Large intestine (tissue), 3 donors: ENCODE measurements at regions not wholly inside any gene's neighbourhood (a gene's known extent, or its start where the extent isn't known, plus 50 kb on each side); places are given as distances from the start of the nearest gene placed in this dataset.

ENCODE experiments used
- DNase-seq, 2 donors: peaks; one replicate each; pipeline versions ENCODE4 v3.0.0 to v3.0.0-alpha.2; 2013
- H3K27ac ChIP-seq: one replicate; pipeline ENCODE4 v1.5.1; 2013; ENCODE audit warnings: low read length
- H3K27me3 ChIP-seq: 2 replicates; pipeline ENCODE4 v1.6.1; 2013; ENCODE audit warnings: low read length; ENCODE audit not compliant: control insufficient read depth, insufficient read depth
- H3K36me3 ChIP-seq: 2 replicates; pipeline ENCODE4 v1.6.1; 2013; ENCODE audit warnings: low read length; ENCODE audit not compliant: control insufficient read depth, insufficient read depth
- H3K4me1 ChIP-seq: one replicate; pipeline ENCODE4 v1.6.1; 2013; ENCODE audit warnings: low read length; ENCODE audit not compliant: control insufficient read depth, insufficient read depth
- H3K4me3 ChIP-seq: one replicate; pipeline ENCODE4 v1.5.1; 2013; ENCODE audit warnings: low read length
- H3K9me3 ChIP-seq: one replicate; pipeline ENCODE4 v1.6.1; 2013; ENCODE audit warnings: mild to moderate bottlenecking, low read depth, low read length, moderate library complexity; ENCODE audit not compliant: control insufficient read depth
- WGBS: methylation state at CpG from one replicate; pipeline ENCODE4 v1.1.5; 2013; ENCODE audit warnings: low lambda C conversion rate; ENCODE audit not compliant: insufficient coverage; 5-methylcytosine and 5-hydroxymethylcytosine counted together

DNA sequence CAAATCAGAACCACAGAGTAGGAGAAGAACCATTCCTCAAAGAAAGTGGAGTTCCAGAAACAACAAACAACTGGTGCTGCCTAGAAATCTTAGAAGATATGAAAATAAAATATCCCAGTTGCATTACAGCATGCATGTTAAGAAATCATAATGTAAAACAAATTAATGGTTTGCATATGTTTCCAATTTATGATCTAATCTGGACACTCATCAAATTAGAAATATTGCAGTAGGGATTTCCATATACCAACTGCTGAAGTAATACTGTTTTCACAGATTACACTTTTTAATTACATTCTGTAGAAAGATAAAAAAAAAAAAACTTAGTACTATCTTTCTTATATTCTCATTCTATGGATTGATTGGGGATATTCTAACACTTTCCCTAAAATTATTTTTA, 1034.6 kb upstream of the C9orf72 start:
- H3K27ac ChIP-seq, result no peak overlapping the region
- no peak for DNase-seq
- no peaks in the 10 kb centered on the region for H3K9me3 ChIP-seq
- no peaks in the 10 kb centered on the region for H3K27me3 ChIP-seq
- H3K36me3 ChIP-seq, result no peaks in the 10 kb centered on the region
- H3K4me3 ChIP-seq, result no peak overlapping the region
- no peaks in the 10 kb centered on the region for H3K4me1 ChIP-seq

DNA sequence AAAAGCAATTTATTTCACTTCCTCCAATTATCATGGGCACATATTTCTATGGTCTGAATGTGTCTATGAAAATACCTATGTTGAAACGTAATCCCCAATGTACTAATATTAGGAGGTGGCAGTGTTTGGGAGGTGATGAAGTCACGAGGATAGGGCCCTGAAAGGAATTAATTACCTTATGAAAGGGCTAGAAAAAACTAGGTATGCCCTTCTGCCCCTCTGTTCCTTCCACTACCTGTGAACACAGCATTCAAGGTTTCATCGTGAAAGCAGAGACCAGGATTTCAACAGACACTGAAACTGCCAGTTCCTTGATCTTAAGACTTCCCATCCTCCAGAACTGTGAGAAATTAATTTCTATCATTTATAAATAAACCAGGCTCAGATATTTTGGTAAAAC, 1037.1 kb upstream of the C9orf72 start:
- DNase-seq, result no peak
- no peaks in the 10 kb centered on the region for H3K4me1 ChIP-seq
- no peak overlapping the region for H3K4me3 ChIP-seq
- H3K36me3 ChIP-seq, result no peaks in the 10 kb centered on the region
- no CpG with 5 or more reads among the region's 3 CpGs for WGBS
- H3K9me3 ChIP-seq, result no peaks in the 10 kb centered on the region
- H3K27me3 ChIP-seq, result no peaks in the 10 kb centered on the region
- H3K27ac ChIP-seq, result no peak overlapping the region

DNA sequence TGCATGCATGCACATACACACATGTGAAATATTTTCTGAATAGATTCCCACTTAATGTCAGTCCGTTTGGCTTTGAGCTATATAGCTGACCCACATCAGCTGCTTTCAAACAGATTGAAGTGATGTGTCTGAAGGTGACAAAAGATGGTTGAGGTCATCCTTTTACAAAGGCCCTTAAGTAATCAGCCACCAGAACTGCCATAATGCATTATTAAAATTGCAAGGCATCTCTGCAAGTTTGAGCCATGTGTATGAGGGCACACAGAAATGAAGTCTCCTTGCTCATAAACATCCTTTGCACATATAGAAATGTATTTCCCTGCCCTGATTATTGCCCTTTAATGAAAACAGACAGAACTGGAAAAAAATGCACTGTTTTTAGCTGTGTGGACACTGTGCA, 1043.0 kb upstream of the C9orf72 start:
- Histone ChIP-seq H3K9me3 (no peaks in the 10 kb centered on the region), H3K4me1 (no peaks in the 10 kb centered on the region), H3K36me3 (no peaks in the 10 kb centered on the region), H3K4me3 (no peak overlapping the region), H3K27ac (no peak overlapping the region), H3K27me3 (no peaks in the 10 kb centered on the region)
- no CpG with 5 or more reads among the region's 1 CpG for WGBS
- no peak for DNase-seq

DNA sequence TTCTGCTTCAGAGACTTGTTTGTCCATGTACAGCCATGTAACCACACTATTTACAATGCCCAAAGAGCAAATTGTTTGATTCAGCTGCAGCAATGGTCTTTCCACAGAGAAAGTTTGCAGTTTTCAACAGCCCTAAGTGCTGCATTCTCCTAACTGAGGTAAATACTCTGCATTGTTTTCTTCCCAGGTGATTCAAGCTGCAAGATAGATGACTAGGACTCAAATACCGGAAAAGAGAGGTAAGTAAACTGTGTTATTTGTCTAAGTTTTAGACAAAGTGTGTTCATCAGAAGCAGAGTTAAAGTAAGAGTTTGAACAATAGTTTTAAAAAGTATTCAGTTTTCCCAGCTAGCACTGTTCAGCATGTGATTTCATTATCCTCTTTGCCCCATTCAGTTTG, 1046.7 kb upstream of the C9orf72 start:
- H3K36me3 ChIP-seq, result no peaks in the 10 kb centered on the region
- no peaks in the 10 kb centered on the region for H3K27me3 ChIP-seq
- no peak overlapping the region for H3K27ac ChIP-seq
- H3K4me1 ChIP-seq, result no peaks in the 10 kb centered on the region
- no peaks in the 10 kb centered on the region for H3K9me3 ChIP-seq
- no peak for DNase-seq
- H3K4me3 ChIP-seq, result no peak overlapping the region
- WGBS, result 50% methylated on average over 1 of the region's 1 CpG

DNA sequence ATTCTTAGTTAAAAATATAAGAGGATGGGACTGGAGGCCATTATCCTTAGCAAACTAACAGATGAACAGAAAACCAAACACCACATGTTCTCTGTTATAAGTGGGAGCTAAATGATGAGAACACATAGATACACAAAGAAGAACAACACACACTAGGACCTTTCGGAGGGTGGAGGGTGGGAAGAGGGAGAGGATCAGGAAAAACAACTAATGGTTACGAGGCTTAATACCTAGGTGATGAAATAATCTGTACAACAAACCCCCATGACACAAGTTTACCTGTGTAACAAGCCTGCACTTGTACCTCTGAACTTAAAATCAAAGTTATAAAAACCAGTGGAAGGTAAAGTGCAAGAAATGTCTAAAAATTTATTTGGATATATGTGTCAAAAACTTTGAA, 1047.4 kb upstream of the C9orf72 start:
- Histone ChIP-seq H3K4me1 (no peaks in the 10 kb centered on the region), H3K36me3 (no peaks in the 10 kb centered on the region), H3K27me3 (no peaks in the 10 kb centered on the region), H3K4me3 (no peak overlapping the region), H3K27ac (no peak overlapping the region), H3K9me3 (no peaks in the 10 kb centered on the region)
- DNase-seq, result no peak
- no CpG with 5 or more reads among the region's 2 CpGs for WGBS

DNA sequence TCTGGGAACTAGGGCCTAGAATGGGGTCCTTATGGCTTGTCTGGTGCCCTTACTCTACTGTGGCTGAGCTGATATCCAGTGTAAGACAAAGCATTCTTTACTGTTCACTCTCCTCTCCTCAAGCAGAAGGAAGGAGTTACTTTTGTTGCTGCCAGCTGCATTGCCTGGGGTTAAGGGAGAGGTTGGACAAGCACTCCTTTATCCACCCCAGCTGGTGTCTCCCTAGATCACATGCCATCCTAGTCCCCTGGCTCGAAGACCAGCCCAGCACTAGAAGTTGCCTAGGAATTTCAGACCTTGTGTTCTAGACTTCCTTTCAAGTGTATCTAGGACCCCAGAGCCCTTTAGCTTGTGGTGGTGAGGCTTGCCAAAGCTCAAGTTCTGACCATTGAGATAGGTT, 1051.5 kb upstream of the C9orf72 start:
- no CpG with 5 or more reads among the region's 1 CpG for WGBS
- H3K36me3 ChIP-seq, result no peaks in the 10 kb centered on the region

DNA sequence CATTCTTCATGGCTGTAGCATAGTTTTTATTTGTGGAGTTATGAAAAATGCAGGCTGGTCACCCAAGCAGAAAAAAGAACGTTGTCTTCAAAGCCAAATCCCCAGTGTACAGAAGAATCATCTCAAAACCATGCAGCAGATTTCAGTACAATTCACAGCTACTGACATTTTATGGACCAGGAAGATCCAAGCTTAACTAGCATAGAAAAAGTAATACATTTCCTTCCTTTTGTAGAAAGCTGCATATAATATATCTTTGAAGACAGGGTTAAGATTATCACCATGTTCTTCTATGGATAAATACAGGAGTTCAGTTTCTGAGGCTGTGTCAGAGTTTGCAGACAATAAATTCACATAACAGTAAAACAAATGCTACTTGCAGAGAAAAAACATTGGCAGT, 1054.8 kb upstream of the C9orf72 start:
- Histone ChIP-seq H3K27me3 (no peaks in the 10 kb centered on the region), H3K4me3 (no peak overlapping the region), H3K27ac (no peak overlapping the region), H3K36me3 (no peaks in the 10 kb centered on the region), H3K9me3 (no peaks in the 10 kb centered on the region), H3K4me1 (no peaks in the 10 kb centered on the region)
- DNase-seq, result no peak
- no CpG with 5 or more reads among the region's 1 CpG for WGBS

More for the DNA sequence above, 1051.5 kb upstream of the C9orf72 start:
- Histone ChIP-seq H3K27ac (no peak overlapping the region), H3K27me3 (no peaks in the 10 kb centered on the region), H3K4me1 (no peaks in the 10 kb centered on the region), H3K4me3 (no peak overlapping the region), H3K9me3 (no peaks in the 10 kb centered on the region)
- DNase-seq, result no peak

DNA sequence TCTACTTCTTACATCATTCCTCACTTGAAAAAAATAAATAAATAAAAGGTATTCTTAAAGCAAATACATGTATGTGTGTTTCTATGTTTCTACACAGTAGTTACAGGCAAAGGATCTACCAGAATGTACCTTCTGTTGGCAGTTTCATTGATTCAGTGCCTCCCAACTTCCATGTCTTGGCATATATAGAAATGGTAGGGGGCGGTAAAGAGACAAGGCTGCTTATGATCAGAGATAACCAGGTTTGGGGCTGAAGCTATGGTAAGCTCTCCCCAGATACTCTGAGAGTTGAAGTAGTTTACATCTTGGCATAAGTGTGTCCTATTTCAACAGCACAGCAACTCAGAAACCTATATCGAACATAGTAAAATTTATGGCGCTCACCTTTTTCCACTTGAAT, 1075.4 kb upstream of the C9orf72 start:
- H3K4me1 ChIP-seq, result no peaks in the 10 kb centered on the region
- no CpG with 5 or more reads among the region's 3 CpGs for WGBS
- no peaks in the 10 kb centered on the region for H3K27me3 ChIP-seq
- no peaks in the 10 kb centered on the region for H3K9me3 ChIP-seq
- H3K36me3 ChIP-seq, result no peaks in the 10 kb centered on the region
- no peak overlapping the region for H3K4me3 ChIP-seq
- DNase-seq, result no peak
- no peak overlapping the region for H3K27ac ChIP-seq

DNA sequence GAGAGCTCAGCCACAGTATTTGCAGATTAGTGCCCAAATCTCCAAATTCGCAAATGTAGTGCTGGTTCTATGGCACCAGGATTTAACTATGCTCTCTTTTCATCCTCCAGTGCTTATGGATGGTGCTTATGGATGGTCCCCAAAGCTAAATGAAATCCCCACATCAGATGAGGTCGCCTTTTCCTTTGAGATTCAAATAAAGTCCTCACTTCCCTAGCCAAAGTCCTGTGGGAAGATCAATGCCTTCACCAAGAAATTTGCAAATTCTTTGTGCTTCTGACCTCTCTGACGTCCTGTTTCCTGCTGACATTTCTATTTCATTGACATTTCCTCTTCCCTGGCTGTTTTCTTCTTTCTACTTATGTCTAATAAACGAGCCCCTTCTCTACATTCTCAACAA, 1077.0 kb upstream of the C9orf72 start:
- no peak overlapping the region for H3K4me3 ChIP-seq
- H3K9me3 ChIP-seq, result no peaks in the 10 kb centered on the region
- no peak for DNase-seq
- no peaks in the 10 kb centered on the region for H3K4me1 ChIP-seq
- H3K27me3 ChIP-seq, result no peaks in the 10 kb centered on the region
- no peak overlapping the region for H3K27ac ChIP-seq
- WGBS, result 44% methylated on average over 2 of the region's 4 CpGs
- no peaks in the 10 kb centered on the region for H3K36me3 ChIP-seq

DNA sequence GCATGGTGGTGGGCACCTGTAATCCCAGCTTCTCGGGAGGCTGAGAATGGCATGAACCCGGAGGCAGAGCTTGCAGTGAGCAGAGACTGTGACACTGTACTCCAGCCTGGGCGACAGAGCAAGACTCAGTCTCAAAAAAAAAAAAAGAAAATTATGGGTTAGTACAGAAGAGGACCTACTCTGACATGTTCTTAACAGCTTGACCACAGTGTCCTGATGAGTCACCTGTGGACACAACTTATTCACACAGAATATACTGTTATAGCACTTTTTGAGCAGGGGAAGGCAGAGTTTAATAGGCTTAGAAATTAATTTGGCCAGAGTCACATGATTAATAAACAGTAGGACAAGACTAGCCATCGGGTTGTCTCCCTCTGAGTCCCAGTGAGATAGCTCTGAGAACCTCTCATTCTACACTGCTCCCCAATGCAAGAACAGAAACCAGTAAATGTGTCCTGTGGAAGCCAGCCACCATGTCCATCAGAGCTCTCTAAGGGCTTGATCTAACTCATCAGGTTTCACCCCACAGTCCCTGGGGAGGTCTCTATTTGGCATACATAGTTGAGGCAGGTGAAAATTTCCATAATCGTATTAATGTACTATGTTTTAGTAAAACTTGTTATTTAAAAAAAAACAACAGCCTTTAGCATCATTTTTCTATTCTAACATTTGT, 1077.9 kb upstream of the C9orf72 start:
- Histone ChIP-seq H3K27ac (no peak overlapping the region), H3K9me3 (no peaks in the 10 kb centered on the region), H3K4me1 (no peaks in the 10 kb centered on the region), H3K27me3 (no peaks in the 10 kb centered on the region), H3K4me3 (no peak overlapping the region), H3K36me3 (no peaks in the 10 kb centered on the region)
- WGBS, result no CpG with 5 or more reads among the region's 5 CpGs
- no peak for DNase-seq

DNA sequence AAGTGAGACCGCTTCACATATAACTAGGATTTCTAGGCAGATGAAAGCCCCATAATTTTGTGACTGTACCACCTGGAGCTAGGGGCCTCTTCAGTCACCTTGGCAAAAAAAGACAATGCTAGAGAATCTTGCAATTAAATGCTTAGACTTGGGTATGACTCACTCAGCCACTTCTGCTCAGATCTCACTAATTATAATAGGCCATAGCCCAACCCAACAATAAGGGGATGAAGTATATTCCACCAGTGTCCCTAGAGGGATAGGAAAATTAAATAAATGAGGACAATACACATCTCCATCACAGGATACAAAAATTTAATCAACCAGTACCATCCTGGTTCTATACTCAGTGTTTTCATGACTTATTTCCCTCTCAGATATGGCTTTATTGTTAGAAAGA, 1079.9 kb upstream of the C9orf72 start:
- Histone ChIP-seq H3K4me1 (no peaks in the 10 kb centered on the region), H3K27me3 (no peaks in the 10 kb centered on the region), H3K4me3 (no peak overlapping the region), H3K36me3 (no peaks in the 10 kb centered on the region), H3K9me3 (no peaks in the 10 kb centered on the region), H3K27ac (no peak overlapping the region)
- WGBS, result no CpG with 5 or more reads among the region's 1 CpG
- no peak for DNase-seq
